ENCODE measurements at regions not wholly inside any gene's neighbourhood (a gene's known extent, or its start where the extent isn't known, plus 50 kb on each side); places are given as distances from the start of the nearest gene placed in this dataset.

DNA sequence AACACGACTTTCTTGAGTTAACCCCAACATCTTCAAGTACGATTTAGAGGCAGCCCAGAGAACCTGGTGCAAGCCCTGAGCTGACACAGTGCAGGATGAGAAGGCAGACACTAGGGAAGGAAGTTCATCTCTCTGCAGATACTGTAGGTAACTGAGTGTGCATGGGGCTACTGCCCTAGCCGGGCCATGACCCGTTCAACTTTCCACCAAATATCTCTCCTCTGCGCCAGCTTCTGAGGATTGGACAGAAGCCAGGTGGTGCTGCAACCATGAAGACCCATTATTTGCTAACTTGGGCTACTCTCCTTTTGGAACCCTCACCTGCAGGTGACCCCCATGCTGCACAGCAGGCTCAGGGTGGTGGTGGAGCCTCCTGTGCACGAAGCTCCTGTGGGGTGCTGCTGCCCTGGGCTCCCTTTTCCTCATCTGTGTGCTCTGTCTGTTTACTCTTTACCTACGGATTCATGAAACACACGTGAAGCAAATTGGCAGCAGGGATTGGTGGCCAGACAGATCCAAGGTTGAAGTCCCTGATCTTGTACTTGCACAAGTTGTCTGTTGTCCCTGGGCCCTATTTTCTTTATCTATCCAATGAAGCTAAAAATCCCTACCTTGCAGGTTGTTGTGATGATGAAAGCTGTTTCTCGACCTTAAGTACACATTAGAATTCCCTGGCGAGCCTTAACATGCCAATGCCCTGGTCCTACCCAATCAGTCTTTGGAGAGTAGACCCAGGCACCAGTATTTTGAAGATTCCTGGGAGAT lies 227.8 kb downstream of the LACC1 start:
- DNase-seq (ENCODE audit: low spot score), result no peak
- in situ Hi-C loops (cut with HindIII; ENCODE audit: low sequenced_read_pairs), result no loop called here

DNA sequence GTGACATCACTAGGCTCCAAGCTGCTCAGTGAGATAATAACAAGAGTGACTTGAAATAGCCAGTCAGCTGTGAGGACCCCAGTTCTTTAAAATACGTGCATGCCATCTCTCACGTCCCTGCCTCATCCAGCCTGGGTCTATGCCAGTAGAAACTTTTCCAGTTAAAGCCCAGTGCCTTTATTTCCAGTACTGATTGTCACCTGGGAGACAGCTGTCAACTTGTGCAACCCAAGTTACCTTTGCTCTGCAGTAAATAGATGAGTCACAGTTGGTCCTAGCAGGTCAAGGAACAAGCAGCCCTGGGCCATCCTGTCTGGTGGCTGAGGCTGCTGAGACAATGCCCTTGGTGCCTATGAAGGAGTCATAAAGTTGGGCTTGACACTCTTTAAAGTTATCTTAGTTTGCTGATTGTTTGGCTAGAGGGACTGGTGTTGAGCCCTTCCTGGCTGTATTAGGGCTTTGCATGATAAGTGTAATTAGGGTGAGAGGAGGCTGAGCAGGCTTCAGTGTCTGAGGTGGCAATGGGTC lies 228.7 kb downstream of the LACC1 start:
- in situ Hi-C loops (cut with HindIII; ENCODE audit: low sequenced_read_pairs), result no loop called here
- no peak for DNase-seq (ENCODE audit: low spot score)

DNA sequence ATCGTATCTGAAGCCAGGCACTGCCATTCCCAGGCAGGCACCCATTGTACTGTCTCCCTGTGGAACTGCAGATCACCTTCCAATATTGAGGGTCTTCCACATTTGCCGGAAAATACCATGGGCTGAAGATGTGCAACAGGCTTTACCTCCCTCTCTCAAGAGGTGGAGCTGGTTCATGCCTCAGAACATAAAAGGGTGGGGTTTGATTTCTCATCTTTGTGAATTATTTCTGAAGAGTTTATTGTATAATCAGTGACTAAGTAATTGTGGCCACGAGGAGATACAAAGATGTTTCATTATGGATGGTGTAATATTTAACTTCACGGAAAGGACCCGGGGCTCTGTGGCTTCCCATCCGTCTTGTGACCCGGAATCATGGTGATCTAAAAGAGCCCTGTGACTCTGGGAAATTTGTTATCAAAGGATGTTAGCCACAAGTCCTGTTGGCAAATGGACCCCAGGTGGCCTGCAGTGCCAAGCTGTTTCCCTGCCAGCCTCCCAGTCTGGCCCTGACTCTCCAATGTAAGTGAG lies 230.5 kb downstream of the LACC1 start:
- peak; percentile 66 for DNase-seq (ENCODE audit: low spot score)
- in situ Hi-C loops (cut with HindIII; ENCODE audit: low sequenced_read_pairs), result no loop called here

DNA sequence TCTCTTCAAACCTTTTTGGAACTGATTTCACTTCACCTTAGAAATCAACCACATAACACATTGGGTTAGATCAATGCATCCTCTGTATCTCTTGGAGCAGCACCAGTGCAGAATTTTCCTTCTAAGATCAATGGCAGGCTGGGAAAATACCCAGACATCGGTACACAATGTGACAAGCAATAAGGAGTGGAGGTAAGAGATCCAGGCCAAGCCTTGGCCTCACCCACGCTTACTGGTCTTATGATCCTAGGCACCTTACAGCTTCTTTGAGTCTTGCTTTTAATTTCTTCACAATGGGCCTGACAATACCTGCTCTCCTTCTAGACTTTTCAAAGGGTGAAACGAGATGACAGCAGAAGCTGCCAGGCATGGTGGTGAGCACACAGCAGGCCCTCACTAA lies 232.0 kb downstream of the LACC1 start:
- in situ Hi-C loops (cut with HindIII; ENCODE audit: low sequenced_read_pairs), result no loop called here
- DNase-seq (ENCODE audit: low spot score), result no peak

DNA sequence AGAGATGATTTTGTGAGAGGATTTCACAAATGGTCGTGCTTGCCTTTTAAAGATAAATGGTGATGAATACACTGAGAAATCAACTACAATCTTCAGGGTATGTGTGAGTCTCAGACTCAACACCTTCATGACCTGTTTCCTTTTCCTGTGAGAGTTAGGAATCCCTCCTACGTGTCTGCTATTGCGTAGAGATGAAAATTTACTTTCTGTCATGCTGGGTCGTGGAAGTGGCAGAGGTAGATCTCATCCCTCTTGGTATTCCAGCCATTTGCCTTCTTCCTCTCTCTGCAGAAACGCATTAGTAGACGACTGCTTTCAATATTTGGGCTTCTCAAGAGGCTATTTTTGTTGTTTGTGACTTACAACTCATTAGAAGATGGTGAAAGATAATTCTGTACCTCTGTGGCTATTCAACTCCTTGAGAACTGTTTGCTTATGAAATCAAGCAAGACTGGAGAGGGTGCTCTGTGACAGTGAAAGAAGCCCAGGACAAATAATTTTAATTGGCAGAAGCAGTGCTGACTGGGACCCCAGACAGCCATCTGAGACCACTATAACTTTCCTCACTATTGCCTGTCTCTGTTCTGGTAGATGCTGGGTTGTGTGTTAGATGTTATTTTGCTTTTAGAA lies 233.1 kb downstream of the LACC1 start:
- no peak for DNase-seq (ENCODE audit: low spot score)
- in situ Hi-C loops (cut with HindIII; ENCODE audit: low sequenced_read_pairs), result no loop called here

DNA sequence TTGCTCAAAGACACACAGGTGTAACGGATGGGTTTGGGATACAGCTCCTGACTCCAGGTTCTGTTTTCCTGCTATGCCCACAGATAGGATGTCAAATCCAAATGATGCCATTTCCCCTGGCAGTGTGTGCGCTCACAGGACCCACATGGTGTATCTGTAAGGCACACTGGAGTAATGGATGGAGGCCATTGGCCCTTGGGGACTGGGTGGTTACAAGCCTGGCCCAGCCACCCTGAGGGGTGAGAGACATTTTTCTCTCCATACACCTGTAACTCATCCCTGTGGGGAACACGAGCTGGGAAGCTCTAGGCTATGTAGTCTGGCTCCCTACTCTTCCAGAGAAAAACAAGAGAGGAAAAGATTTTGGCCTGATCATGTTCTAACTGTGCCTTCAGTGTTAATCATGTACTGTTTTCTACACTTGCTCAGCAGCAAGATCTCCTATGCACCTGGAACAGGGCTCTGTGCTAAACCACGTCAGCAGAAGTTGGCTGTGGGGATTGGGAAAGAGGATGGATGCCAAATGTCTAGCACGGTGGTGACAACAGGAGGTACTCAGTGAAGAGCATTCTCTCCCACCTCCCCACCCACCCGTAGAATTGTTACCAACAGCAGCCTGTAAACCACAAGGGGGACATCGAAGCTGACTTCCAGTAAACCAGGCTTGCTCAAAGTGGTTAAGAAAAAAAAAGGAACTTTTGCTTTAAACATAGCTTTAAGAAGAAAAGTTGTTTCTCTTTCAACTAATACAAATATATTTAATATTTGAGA lies 237.0 kb downstream of the LACC1 start:
- no peak for DNase-seq (ENCODE audit: low spot score)
- in situ Hi-C loops (cut with HindIII; ENCODE audit: low sequenced_read_pairs), result no loop called here

DNA sequence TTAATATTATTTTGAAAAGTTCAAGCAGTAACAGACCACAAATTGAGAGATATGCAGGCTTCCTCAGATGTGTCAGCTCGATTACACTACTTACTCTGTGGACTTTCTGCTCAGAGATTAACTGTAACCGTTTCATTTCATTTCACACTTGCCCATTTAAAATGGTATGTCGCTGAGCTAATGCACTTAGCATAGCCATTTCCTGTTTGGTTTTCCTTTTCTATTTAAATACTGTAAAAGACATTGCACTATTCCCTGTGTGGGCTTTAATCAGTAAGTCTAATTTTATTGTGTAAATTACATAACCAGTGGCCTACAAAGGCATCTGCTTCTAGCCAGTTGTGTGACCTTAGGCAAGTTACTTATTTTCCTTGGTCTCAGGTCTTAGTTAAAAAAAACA lies 237.6 kb downstream of the LACC1 start:
- in situ Hi-C loops (cut with HindIII; ENCODE audit: low sequenced_read_pairs), result no loop called here
- no peak for DNase-seq (ENCODE audit: low spot score)

DNA sequence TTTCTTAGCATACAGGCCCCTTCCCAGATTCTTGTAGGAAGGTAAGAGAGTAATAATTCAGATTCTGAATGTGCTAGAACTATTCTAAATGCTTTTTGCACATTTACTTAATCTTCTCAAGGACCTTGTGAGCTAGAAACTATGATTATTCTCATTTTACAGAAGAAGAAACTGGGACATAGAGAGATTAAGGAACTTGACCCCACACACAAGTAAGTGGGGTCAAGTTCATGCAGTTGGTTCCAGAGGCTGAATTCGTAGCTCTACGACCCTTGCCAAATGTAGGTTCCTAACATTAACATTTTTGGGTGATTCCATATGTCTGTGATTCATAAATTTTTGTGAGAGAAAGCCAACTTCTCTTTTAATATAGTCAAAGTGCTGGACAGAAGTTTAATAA lies 238.1 kb downstream of the LACC1 start:
- DNase-seq (ENCODE audit: low spot score), result no peak
- in situ Hi-C loops (cut with HindIII; ENCODE audit: low sequenced_read_pairs), result no loop called here

DNA sequence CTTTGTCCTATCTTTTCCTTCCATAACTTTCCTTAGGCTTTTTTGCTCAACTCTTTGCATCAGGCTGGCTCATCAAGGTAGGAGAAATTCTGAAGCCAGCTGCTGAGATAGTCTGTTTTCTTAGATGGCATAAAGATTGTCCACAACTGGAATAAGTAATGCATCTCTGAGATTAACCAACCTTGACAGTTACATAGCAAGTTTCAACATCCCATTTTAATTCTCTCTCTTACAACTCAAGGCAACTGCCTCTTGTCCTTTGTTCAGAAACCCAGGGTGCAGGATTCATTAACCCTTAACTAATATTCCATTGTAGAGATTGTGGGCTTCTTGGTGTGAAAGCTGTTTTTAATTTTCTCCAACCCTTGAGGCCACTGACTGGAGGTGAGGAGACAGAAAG lies 239.2 kb downstream of the LACC1 start:
- DNase-seq (ENCODE audit: low spot score), result no peak
- in situ Hi-C loops (cut with HindIII; ENCODE audit: low sequenced_read_pairs), result no loop called here

DNA sequence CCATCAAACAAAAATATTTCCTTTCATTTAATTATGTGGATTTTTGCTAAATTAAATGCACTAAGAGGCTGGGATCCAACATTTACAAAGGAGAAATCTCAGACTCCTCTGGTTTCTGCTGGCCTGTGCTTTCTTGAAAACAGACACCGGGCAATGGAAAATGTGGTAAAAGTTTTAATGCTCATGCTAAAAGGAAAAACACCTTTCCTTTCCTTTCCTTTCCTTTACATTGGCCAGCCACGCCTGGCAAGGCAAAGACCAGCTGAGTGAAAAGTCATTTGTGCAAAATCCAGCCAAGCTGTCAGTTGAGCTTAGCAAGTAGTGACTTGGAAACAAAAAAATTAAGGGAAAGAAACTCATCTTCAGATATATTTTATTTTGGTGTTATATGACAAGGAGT lies 240.3 kb downstream of the LACC1 start:
- DNase-seq (ENCODE audit: low spot score), result no peak
- in situ Hi-C loops (cut with HindIII; ENCODE audit: low sequenced_read_pairs), result no loop called here

DNA sequence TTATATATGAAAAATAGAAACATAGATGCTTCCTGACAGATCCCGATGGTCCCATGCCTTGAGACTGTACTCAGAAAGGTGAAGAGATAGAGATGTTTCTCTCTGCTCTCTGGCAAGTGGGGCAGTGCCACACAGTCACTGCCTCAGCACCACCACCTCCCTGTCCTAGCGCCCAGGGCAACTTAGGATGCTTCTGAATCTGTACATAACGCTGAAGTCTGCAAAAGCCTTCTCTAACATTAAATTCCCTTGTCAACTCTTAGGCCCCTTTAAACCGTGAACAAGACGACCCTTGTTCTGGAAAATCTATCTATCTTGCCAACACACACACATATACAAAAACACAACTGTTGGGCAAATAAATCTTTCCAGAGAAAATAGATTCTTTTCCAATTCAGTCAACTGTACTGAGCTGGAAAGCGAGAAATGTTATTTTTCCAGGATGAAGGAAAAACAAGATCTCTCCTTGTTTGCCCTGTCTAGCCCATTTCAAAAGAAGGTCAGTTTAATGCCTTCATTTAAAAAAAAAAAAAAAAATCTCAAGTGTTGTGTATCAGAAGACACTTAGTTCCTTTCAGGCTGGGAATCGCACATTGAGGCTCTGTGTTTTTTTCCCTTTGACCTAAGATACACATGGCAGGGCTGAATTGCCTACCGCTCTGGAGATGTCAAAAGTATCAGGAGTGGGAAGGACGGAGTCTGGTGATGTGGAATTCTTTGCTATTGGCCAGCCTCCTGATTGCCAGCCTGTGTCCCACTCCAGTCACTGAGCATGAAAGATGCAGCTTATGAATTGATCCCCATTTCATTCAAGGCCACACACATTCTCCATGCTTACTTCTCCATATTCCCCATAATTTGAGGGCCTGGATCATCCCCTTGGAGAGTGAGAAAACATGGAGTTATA lies 241.4 kb downstream of the LACC1 start:
- in situ Hi-C loops (cut with HindIII; ENCODE audit: low sequenced_read_pairs), result no loop called here

DNA sequence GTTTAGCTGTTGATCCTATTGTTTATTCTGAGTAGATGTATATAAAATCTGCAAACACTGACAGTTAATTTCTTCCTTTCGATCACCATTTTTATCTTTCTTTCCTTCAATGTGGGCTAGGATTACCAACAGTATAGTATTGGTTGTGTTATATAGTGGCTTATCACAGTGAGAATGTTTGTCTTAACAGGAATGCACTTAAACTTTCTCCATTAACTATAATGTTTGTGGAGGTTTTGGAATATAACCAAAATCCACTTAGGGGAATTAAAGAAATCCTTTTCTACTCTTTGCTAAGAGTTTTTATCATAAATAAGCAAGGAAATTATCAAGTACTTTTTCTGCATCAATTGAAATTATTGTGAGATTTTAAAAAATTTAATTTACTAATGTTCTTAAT lies 244.6 kb downstream of the LACC1 start:
- in situ Hi-C loops (cut with HindIII; ENCODE audit: low sequenced_read_pairs), result no loop called here
- DNase-seq (ENCODE audit: low spot score), result no peak

More for the DNA sequence above, 241.4 kb downstream of the LACC1 start:
- no peak for DNase-seq (ENCODE audit: low spot score)

DNA sequence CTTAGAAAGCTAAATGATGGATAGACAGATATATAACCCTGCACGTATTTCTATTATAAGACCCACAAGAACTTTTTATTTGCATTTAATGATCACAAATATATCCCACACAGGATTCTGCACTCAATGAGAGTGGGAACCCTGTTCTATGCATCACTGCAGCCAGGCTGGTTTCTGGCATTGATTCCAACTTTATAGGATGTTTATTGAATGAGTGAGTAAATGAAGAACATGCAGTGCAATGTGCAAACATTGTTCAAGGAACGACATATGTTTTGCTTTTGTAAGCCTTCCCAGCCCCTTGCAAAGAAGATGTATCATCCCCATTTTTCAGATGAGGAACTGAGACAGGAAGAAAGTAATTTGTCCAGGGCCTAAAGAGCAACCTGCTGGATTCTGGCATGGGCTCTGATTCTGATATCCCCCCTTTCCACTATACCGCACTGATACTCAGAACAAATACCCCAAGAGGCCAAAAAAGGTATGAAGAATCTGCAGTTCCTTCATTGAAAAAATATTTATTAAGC lies 246.3 kb downstream of the LACC1 start:
- no peak for DNase-seq (ENCODE audit: low spot score)
- in situ Hi-C loops (cut with HindIII; ENCODE audit: low sequenced_read_pairs), result no loop called here

DNA sequence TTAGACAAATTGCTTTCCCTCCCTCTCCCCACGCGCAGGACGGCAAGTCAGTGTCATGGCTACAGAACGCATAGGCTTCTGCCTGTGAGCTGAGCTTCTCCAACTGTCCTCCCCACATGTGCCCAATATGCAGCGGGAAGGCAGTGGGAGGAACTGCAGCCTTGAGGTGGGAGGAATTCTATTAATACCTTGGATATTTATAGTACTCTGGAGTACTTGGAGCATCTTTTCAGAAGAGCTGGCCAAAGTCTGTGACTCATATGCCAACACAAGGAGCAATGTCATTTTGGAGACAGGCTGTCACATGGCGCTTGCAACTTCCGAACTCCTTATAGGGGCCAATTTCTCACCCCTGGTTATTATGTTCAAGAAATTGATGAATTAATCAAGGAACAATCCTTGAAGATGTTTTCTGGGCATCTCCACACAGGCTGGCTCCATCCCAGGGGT lies 245.0 kb upstream of the SERP2 start:
- peak; percentile 91 for DNase-seq (ENCODE audit: low spot score)
- in situ Hi-C loops (cut with HindIII; ENCODE audit: low sequenced_read_pairs), result no loop called here

DNA sequence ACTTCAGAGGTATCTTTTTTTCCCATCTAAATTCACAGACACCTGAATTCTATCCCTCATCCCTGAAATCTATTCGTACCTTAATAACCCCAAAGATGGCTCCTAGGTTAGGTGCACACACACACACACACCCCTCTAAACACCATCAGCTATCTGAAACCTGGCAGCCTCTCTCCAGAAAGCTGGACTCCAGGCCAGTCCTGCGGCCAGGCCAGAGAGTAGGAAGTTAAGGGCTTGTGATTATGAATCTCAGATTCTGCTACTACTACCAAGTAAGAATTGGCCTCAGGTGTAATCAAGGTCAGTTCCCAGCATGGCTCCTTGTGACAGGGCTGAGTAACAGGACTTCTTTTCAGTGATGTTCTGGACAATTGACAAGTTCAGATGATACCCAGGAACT lies 244.2 kb upstream of the SERP2 start:
- peak; percentile 72 for DNase-seq (ENCODE audit: low spot score)
- in situ Hi-C loops (cut with HindIII; ENCODE audit: low sequenced_read_pairs), result no loop called here

DNA sequence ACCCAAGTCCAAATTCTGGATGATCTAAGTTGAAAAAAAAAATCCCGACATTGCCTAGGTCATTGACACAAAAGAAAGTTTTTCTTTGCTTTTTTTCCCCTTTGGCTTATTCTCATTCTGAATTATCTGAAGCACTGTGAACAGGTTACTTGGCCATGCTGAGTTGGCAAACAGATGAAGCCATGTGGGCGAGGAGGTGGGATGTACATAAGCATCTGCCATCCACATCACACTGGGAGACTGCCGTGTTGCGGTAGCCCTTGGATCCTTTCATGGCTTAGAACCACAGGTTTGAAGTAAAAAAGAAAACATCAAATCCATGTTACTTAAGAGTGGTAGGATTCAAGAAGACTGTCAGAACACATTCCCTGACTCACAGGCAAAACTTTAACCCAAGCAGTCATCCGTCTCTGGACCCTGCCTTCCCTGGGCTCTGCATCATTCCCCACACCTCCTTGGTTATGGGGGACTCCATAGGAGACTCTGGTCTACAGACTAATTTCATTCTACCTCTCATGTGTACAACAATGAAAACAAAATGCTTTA lies 242.5 kb upstream of the SERP2 start:
- in situ Hi-C loops (cut with HindIII; ENCODE audit: low sequenced_read_pairs), result no loop called here
- peak; percentile 64 for DNase-seq (ENCODE audit: low spot score)

DNA sequence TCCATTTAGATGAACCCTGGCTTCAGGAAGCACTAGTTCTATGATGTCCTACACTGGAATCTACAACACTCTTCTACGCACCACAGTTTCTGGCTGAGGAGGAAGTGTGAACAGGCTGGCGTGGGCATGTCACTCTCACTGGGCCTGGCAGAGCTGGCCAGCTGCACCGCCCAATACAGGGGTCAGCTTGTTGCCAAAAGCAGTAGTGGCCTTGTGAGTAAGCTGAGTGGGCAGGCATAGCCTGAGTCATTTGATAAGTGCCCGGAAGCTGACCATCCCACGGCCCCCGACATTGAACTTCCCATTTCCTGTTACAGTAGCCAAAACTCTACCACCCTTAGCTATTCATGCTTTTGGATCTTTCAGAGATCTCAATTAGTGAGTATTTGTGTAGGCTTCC lies 240.9 kb upstream of the SERP2 start:
- in situ Hi-C loops (cut with HindIII; ENCODE audit: low sequenced_read_pairs), result no loop called here
- DNase-seq (ENCODE audit: low spot score), result no peak

DNA sequence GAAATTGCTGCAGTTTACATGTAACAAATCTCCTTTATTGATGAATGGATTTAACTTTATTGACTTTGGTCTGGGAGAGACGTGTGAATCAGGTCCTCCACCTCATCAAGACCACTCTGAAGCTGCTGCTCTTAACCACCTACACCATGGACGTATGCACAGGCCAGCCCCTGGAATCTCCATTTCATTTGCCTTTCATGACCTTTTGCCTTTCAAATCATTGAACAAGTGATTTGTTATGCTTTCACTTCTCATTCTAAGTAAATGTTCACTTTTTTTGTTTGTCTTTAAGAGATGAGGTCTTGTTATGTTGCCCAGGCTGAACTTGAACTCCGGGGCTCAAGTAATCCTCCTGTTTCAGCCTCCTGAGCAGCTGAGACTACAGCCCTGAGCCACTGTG lies 240.0 kb upstream of the SERP2 start:
- in situ Hi-C loops (cut with HindIII; ENCODE audit: low sequenced_read_pairs), result no loop called here
- no peak for DNase-seq (ENCODE audit: low spot score)

All from G401 (cell line).